Stimulated activated CD4-positive, alpha-beta T cell treated with anti-CD3 and anti-CD28 coated beads, Interleukin-2, amount 100 ng/mL, for 48 hours (primary cell): ENCODE measurements at regions not wholly inside any gene's neighbourhood (a gene's known extent, or its start where the extent isn't known, plus 50 kb on each side); places are given as distances from the start of the nearest gene placed in this dataset.

Source experiments
- DNase-seq, 2 donors: peaks; one replicate each; pipeline ENCODE4 v3.0.0-alpha.2; 2020

GRCh38 chr21:38206646-38207045 lies 50.1 kb upstream of the KCNJ15 start:
- no peak for DNase-seq
